T-helper 2 cell treated with Interferon-gamma antibody and Interleukin-4, amounts not matched to agents 100 ng/mL and 5 ng/mL, for 36 hours (primary cell): ENCODE measurements at regions not wholly inside any gene's neighbourhood (a gene's known extent, or its start where the extent isn't known, plus 50 kb on each side); places are given as distances from the start of the nearest gene placed in this dataset.

Source experiments
- intact Hi-C: fragments of 100-400 bp; cut with micrococcal nuclease; formaldehyde crosslinking; loops from one replicate; pipeline ENCODE4 v1.15.1; 2023

DNA sequence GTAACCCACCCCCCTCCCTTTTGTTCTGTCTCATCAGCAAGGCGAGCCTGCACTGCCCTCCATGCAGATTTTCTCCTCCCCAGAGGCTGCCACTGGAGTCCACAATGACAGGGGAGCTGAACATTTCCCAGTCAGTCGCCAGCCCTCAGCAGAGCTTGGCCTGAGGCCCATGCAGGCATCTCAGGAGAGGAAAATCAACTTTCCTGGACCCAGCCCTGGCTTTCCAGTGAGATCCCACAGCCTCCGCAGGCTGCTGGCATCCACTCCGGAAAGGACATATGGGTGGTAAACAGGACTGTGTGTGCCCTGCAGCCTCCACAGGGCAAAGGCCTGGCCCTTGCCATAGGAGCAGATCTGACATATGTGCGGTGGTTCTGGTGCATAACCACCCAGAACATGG lies 253.8 kb downstream of the TNS1 start:
- intact Hi-C loops: no loop called here

DNA sequence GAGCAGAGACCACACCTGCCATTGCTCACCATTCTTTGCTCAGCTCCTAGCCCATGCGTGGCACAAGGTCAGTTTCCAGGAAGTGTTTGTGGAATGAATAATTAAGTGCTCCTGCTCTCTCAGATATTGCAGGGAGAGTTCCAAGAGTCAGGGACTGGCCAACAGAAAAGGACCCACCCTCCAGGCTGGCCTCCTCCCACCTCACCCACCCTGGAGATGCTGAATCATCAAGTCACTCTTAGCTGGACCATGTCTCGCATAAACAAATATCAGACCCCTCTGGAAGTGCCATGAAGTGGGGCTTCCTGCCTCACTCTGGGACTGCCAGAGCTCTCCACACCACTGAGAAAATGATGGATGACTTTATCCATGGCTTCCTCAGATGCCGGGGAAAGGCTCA lies 256.0 kb downstream of the TNS1 start:
- intact Hi-C loops: no loop called here

DNA sequence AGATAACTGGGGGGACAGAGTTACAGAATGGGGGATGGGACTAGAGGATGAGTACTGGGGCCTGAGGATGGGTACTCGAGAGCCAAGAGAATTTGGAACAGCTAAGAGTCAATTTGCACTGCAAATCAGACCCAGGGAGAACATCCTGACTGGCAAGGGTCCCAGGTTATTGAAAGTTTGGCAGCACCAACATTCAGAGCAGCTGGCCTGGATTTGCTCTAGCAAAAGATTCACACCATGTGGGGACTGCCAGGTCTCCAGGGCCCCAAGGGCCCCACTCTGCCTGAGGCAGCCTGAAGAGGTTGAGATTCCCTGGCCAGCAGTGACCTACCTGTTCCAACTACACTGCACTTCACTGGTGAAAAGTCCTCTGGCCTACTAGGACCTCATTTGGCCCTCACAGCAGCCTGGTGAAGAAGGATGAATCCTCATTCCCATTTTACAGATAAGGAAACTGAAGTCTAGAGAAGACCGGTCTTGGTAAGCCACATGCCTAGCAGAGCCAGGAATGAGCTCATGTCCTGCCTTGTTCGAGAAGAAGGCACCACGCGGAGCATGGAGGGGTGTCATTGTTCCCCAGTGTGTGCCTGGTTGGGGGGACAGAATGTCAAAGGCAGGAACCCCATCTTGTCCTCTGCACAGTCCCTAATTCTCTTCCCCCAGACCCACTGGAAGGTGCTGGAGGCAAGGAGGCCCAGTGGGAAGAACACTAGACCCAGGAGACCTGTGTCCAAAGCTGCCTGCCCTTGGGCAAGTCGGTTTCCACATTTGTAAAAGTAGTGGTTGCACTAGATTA lies 258.6 kb downstream of the TNS1 start:
- intact Hi-C loops: no loop called here

DNA sequence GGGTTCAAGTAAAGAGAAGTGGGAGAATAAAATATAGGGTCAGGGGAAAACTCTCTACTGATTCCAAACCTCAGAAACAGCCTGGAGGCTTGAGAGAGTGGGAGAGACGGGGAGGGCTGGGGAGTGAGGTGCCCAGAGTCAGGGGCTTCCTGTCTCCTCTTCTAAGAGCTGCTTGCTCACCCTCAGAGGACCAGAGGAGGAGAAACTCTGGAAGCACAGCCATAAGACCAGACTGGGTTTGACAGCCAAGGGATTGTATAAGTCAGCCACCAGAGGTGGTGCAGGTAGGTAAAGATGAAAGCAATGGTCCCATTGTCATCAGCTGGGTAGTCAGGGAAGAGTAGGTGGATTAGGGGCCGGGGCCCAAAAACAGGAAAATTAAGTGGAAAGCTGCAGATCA lies 259.4 kb downstream of the TNS1 start:
- intact Hi-C loops: no loop called here

DNA sequence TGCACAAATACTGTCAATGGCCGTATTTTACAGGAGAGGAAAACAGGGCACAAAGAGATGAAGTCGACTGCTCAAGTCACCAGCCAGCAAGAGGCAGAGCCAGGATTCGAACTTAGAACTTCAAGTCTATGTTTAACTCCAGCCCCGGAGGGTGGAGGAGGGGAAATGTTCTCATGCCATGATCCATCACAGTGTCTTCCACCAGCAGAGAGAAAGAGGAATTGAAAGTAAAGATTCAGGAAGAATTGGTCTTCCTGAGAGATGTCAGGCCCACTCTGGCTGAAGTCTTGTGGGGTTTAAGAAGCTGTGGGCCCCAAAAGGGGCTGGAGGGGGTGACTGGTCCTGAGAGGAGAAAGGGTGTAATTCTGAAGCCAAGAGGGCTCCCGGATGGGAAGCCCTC lies 260.0 kb downstream of the TNS1 start:
- intact Hi-C loops: no loop called here

DNA sequence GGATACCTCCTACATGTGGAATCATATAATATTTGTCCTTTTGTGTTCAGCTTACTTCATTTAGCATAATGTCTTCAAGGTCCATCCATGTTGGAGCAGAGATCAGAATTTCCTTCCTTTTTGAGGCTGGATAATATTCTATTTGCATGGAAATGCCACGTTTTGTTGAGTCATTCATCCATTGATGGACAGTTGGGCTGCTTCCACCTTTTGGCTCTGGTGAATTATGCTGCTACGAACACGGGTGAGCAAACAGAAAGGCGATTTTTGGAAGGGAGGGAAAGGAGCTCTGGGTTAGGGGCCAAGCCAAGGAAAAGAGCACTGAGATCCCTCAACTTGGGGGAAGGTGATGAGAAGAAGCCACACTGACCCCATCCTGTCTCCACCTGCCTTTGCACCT lies 260.5 kb downstream of the TNS1 start:
- intact Hi-C loops: no loop called here

DNA sequence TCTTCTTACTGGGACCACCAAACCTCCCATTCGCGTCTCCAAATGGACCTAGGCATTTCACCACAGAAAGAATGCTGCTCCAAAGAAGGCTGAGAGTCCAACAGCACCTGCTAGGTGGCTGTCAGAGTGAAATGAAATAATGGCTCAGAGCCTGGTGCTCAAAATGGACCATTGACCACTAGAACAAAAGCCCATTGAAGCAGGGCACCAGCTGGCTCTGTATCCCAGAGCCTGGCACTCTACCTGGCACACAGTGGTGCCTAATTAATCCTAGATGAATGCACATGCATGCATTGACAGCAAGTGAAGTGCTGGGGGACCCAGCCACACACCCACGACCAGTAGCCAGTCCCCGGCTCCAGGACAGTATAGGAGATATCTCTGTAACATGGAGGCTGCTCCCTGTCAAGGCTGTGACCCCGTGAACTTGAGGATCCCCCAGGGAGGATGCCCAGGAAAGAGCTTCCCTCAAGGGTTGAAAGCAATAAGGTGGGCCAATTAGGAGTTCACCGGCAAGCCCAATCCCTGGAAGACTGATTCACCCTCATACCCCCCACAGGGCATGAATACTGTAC lies 261.3 kb downstream of the TNS1 start:
- intact Hi-C loops: no loop called here

DNA sequence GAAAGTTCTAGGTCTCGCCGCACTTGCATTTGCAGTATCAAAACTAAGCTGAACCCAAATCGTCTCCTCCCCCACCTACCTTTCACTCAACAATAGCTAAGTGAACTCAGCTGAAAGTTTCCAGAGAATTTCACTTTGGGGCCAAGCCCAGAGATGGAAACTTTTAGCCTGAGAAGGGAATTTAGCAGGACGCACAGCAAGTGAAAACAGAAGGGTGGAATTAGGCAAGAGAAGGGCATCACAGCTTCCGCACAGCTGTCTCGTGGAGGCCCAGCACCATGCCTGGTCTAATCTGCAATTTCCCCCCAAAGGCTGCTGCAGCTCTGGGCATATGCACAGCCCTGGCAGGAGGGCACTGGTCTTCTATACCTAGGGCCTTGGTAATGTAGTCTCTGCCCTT lies 262.0 kb downstream of the TNS1 start:
- intact Hi-C loops: no loop called here

DNA sequence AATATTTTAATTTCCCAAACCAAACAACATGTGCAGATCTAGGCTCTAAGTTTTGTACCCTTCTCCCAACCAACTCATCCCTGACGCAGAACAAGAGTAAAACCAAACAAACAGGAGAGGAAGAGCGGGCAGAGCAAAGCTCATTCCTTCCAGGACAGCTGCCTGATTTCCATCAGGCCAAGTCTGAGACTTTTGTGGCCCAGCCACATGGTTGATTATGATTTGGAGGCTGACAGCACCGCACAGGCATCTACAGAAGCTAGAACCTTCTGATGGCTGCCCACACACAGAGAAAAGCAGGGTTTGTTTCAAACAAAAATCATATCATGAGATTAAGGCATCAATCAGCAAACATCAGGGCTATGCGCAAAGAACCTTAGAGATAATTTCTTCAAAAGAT lies 262.6 kb downstream of the TNS1 start:
- intact Hi-C loops: no loop called here

DNA sequence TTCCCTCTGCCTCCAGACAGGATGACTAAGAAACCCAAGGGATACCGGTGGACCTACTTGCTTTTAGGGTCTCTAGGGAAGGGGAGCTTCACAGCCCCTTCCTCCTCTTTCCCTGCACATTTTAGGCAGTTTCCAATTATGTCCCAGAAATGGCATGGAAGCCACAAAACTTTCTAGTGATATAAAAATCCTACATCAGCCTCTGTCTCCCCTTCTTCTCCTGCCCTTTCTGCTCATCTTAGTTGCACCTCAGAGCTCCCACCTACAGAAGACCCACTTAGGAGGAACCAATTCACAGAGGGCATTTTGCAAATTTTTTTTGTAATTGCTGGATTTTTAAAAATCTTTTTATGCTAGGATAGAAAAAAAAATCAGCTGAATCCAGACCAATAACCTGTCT lies 263.1 kb downstream of the TNS1 start:
- intact Hi-C loops: no loop called here

DNA sequence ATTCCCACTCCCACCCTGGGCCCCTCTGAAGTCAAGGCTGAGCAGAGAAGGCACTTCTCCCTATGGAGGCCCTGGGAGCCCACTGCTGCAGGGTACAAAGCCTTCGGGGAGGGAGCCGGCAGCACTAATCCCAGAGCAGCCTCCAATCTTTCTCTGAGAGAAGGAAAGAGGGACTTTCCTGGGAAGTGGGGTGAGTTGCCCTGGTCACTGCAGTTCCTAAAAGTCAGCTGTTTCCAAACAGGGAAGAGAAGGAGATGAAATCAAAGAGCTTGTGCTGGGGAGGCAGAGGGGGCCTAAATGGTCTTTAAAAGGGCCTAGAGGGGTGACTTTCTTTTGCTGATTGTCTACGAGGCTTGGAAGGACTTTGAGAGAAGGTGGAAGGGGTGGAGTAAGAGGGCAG lies 264.7 kb downstream of the TNS1 start:
- intact Hi-C loops: no loop called here

DNA sequence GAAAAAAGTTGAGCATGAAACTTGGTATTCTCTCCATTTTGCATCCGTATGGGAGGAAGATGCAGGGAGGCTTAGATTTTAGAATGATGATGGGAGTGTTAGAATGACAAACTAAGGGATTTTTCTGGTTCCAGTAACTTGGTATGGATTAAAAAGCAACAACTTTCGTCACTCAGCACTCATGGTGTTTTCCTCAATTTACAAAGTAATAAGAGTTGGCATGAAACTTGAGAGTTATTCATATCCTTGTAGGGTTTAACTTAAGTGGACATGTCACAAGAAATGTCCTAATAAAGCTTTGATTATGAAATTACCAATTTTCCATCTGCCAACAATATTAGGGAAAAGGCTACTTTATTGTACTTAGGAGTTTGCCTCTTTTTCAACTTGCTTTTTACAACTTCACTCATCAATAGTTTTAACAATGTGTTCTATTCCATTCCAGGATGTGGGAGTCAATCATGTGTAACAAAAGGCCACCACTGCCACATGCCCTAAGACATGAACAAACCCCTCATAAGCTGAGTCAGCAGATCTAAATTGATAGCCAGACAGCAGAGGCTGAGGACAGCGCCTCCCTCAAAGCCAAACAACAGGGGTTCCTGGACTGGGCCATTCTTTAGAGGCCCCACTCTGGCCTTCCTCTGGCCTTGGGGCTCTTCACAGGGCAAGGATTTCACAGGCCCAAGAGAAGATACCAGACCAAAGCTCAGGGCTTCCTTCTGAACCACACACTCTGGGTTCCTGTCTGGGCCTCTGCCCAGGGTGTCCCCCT lies 265.8 kb downstream of the TNS1 start:
- intact Hi-C loops: no loop called here

DNA sequence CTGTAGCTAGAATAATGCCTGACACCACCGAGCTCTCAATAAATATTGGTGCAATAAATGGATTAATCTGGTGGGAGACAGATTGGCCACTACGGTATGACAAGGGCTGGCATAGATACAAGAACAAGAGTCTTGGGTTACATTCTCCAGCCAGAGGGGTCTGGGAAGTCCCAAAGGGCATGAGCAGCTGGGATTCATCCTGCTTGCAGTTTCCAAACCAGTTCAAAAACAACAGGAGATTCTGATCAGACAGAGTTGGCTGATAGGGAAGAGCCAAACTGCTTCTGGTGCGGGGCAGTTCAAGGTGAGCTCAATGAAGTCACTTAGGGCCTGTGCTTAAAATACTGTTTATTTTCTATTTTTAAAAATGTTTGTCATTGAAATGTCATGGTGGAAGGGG lies 266.9 kb downstream of the TNS1 start:
- intact Hi-C loops: no loop called here

DNA sequence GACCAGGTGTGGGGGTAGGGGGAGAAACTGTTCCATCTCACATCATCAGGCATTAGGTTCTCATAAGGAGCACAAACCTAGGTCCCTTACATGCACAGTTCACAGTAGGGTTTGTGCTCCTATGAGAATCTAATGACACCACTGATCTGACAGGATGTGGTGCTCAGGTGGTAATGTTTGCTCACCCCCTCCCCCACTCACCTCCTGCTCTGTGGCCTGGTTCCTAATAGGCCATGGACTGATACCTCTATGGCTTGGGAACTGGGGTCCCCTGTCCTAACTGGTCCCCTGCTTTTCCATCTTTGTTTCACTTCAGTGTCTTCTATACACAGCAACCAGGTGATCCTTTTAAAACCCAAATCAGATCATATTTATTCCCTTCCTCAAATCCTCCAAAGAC lies 267.8 kb downstream of the TNS1 start:
- intact Hi-C loops: no loop called here

DNA sequence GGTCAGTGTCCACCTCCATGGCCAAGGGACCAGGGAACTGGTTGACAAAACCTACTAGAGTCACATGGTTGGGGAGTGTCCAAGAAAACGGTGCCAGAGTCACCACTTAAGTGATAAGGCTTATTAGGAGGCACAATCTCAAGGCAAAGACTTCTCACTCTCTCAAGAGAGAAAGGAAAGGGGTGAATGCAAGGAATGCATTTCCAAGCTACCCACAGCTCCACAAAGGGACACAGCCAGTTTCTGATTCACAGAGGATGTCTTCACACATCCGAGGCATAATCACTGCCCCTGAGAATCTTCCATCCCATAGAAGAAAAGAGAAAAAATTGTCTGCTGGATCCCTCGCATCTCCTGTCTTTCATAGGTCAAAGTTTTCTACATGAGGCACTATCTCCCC lies 269.3 kb downstream of the TNS1 start:
- intact Hi-C loops: no loop called here

DNA sequence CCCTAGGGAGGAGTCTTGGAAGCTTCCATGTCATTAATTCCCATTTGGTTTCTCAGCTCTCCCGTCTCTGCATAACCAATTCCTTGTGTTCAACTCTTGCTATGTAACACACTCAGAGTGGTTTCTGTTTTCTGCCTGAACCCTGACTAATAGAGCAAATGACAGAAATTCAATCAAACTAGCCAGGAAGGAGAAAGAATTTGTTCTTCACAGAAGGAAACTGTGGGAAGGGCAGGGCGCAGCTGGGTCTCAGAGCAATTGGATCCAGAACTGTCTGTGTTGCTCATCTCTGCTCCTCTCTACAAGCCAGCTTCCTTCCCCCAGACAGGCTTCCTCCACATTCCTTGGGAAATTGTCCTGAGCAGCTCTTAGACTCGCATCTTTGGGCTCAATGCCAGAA lies 269.8 kb downstream of the TNS1 start:
- intact Hi-C loops: no loop called here

DNA sequence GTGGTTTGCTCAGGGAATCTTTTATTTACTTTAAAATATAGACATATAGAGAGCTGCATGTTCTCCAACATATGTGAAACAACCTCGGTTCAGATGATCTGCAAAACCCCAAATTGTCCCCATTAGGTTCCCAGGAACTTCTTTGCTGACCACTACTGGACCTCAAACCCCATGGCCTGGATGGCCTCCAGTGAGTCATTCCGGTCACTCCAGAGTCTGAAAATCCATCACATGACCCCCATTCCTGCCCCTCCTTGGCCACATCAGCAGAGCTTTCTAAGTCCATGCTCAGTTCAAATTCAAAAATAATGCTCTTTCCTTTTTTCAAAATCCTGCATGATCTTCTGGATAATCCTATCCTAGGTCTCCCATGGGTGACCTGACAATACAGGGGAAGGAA lies 271.0 kb downstream of the TNS1 start:
- intact Hi-C loops: no loop called here

DNA sequence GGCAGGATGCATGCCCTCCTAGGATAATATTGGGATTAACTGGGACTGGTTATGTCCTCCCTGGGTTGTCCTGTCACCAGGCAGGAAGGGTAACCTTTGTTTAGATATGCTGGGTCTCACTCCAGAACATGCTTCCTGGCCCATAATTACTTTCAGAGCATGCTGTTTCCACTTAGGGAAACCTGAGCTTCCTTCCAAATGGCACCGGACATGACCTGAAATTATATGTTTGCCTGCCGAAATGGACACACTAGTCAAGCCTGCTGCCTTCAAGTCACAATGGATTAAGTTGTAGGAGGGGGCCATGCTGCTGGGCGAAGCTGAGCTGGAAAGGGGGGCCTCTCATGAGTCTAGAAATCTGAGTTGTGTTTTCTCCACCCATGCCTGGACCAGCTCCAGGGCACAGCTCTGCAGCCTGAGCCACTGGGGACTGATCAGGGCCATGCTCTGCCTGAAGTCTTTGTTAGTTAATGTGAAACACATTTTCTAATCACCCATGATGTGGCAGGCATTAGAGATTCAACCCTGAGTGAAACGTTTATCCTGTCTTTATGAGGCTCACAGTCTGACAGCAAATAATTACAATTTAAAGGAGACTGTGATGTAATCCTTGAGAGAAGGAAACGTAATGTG lies 273.3 kb downstream of the TNS1 start:
- intact Hi-C loops: no loop called here

DNA sequence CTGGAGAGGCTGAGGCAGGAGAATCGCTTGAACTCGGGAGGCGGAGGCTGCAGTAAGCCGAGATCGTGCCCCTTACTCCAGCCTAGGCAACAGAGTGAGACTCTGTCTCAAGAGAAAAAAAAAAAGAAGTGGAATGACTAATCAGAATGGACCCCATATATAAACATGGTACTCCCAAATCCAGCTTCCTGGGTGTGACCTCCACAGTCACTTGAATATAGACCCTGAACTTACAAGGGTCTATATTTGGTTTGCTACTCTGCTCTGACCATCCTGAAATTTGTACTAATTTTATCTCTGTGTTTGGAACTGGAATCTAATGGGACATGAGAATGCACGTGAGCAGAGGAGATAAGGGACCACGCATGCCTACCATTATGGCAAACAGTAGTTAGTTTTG lies 275.0 kb downstream of the TNS1 start:
- intact Hi-C loops: no loop called here

DNA sequence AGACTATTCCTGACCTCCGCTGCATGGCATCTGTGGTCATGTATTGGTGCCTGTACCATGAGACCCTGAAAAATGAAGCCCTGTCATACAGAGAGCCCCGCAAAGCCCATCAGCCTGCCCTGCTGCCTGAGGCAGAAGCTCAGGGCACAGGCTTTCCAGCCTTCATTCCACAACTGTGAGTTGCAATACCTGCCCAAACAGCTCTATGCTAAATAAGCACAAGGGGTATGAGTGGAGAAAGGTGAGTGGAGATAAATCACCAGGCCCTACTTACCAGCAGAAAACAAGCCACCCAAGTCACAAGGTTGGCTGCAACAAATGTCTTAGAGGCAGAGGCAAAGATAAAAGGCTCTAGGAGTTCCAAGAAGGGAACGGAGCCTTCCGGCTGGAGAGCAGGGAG lies 277.4 kb downstream of the TNS1 start:
- intact Hi-C loops: no loop called here

DNA sequence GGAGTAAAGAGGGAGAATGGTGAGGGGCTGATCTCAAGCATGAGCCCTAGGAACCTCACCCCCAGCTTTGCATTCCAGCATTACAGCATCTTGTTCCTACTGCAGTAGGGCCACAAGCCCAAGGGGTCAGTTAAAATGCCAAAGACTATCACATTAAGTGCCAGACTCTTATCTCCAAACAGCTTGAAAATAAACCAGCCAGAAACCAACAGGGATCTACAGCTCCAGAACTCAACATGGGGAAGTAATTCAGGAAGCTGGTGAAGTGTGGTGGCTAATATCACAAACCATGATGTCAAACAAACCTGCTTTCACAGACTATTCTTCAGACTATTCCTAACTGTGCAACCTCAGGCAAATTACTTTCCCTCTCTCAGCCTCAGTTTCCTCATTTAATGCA lies 278.3 kb downstream of the TNS1 start:
- intact Hi-C loops: no loop called here

DNA sequence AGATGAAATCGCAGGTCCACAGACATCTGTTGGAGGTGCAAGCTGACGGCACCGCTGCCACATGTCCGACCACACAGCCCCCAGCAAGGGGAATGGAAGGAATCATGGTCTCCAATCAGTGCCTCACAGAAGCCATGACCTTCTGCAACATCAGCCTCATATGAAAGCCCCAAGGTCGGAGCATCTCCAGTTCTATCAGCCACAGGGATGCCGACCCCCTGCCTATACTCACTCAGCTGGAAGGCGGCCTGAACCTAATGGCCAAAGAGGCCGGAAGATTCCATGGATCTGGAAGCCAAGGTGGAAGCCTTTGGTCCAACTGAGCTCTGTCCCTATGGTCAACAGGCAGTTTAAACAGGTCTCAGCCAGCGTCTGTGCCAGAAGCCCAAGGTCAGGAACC lies 278.8 kb downstream of the TNS1 start:
- intact Hi-C loops: no loop called here
